SJSA1 (cell line): ENCODE measurements at regions not wholly inside any gene's neighbourhood (a gene's known extent, or its start where the extent isn't known, plus 50 kb on each side); places are given as distances from the start of the nearest gene placed in this dataset.

Experiments
- DNase-seq, 2 experiments: peaks; one replicate each; pipeline ENCODE4 v3.0.0-alpha.2; 2015 to 2020; ENCODE audit warnings: low spot score in 2 of 2, low read depth in 1 of 2
- H3K27ac ChIP-seq: fragments of 250-450 bp; sonication (Bioruptor Pico); 2 replicates; pipeline ENCODE4 v1.5.1; 2020; ENCODE audit warnings: mild to moderate bottlenecking, moderate library complexity
- H3K27me3 ChIP-seq: fragments of 250-450 bp; sonication (Bioruptor Pico); replicated peaks from 2 replicates; pipeline ENCODE4 v1.5.1; 2020; ENCODE audit warnings: mild to moderate bottlenecking, moderate library complexity
- H3K36me3 ChIP-seq: fragments of 250-450 bp; sonication (Bioruptor Pico); 2 replicates; pipeline ENCODE4 v1.5.1; 2020; ENCODE audit warnings: mild to moderate bottlenecking
- H3K4me1 ChIP-seq: fragments of 250-450 bp; sonication (Bioruptor Pico); replicated peaks from 2 replicates; pipeline ENCODE4 v1.6.1; 2021; ENCODE audit warnings: mild to moderate bottlenecking
- H3K4me3 ChIP-seq: fragments of 250-450 bp; sonication (Bioruptor Pico); 2 replicates; pipeline ENCODE4 v1.5.1; 2020; ENCODE audit warnings: mild to moderate bottlenecking
- H3K9me3 ChIP-seq: fragments of 250-450 bp; sonication (Bioruptor Pico); replicated peaks from 2 replicates; pipeline ENCODE4 v1.5.1; 2020; ENCODE audit warnings: mild to moderate bottlenecking

DNA sequence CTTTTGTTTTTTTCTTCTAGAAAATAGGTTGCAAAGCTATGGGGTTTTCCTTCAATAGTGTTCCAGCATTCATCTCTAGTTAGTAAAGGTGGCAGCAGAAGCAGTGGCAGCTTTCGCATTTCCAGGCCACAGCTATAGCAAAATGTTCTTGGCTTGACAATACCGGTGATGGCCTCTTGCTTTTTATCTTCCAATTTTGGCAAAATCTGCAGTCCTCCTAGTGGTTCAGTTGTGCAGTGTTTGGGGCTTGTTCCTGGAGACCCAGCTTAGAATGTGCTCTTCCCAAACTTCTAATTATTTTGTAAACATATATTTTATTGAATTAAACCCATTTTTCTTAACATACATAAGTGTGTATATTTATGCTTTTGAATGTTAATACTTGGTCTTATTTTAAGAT lies 370.6 kb upstream of the MAN1A1 start:
- no peak overlapping the region for H3K27ac ChIP-seq
- H3K36me3 ChIP-seq, result no peaks in the 10 kb centered on the region
- no peak overlapping the region for H3K4me3 ChIP-seq
- no peak for DNase-seq
- no peaks in the 10 kb centered on the region; the same call in 1 of the 2 replicates for H3K9me3 ChIP-seq
- H3K4me1 ChIP-seq, result no peaks in the 10 kb centered on the region
- no peaks in the 10 kb centered on the region for H3K27me3 ChIP-seq

DNA sequence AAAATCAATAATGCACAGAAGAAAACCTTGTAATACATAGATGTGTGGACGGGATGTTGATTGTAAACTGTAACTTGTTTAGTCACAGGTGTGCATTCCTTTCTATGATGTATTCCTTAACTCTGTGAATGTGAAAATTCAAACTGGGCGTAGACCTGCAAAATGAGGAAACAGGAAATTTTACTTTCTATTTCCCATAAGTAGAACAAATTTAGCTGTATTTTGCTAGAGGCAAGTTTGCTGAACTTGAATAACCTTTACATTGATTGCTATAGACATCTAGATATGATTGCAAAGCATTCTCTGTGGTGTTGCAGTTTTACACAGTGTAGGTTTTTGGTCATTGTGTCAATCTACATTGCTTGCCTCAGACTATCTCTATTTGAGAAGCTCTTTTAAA lies 368.4 kb upstream of the MAN1A1 start:
- no peak for DNase-seq
- no peak overlapping the region for H3K4me3 ChIP-seq
- no peaks in the 10 kb centered on the region for H3K4me1 ChIP-seq
- no peak overlapping the region for H3K27ac ChIP-seq
- no peaks in the 10 kb centered on the region for H3K36me3 ChIP-seq
- H3K9me3 ChIP-seq, result no peaks in the 10 kb centered on the region
- no peaks in the 10 kb centered on the region for H3K27me3 ChIP-seq

DNA sequence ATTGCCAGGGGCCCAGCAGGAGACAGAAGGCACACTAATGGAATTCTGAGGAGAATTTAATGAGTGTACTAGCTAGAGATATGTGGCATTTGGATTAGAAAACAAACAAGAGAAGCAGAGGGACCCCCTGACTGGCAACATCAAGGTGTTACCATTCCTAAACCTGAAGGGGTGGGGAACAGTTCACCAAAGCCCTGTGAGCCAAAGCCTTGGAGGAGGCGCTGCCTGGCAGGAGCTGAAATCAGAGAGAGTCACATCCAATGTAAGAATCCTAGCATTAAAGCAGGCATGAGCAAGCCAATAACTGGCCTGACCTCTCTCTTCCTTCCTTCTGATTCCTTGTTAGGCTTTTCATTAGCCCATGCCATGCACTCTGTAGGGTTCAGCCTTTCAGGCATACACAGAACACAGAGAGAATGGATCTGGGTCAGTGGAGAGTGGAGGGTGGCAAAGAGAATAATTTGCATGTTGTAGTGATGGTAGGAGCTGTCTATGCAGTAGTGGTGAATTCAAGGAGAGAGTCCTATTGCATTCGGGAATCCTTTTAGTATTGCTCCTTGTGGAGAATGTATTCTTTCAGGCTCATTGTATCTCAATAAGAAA lies 367.2 kb upstream of the MAN1A1 start:
- Histone ChIP-seq H3K27me3 (no peaks in the 10 kb centered on the region), H3K9me3 (no peaks in the 10 kb centered on the region), H3K4me3 (no peak overlapping the region), H3K4me1 (no peaks in the 10 kb centered on the region), H3K36me3 (no peaks in the 10 kb centered on the region), H3K27ac (no peak overlapping the region)
- no peak for DNase-seq

DNA sequence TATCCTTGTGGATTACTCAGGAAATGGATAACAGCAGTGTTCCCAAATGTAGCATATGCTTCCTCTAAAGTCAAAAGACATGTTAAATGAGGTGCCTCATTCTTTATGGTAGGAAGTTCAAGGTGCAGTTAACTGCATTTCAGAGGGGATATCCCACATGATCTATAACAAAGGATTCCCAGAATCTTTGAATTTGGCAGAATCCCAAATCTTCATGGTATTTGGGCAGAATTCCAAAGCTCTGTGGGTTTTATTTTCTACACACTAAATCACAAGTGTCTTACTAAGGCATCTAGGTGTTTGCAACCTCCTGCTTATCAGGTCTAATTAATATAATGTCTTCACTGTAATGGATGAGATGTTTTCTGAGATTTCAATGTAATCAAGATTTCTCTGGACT lies 364.3 kb upstream of the MAN1A1 start:
- Histone ChIP-seq H3K9me3 (no peaks in the 10 kb centered on the region), H3K4me1 (no peaks in the 10 kb centered on the region), H3K27ac (no peak overlapping the region), H3K4me3 (no peak overlapping the region), H3K36me3 (no peaks in the 10 kb centered on the region), H3K27me3 (no peaks in the 10 kb centered on the region)
- DNase-seq, result no peak

DNA sequence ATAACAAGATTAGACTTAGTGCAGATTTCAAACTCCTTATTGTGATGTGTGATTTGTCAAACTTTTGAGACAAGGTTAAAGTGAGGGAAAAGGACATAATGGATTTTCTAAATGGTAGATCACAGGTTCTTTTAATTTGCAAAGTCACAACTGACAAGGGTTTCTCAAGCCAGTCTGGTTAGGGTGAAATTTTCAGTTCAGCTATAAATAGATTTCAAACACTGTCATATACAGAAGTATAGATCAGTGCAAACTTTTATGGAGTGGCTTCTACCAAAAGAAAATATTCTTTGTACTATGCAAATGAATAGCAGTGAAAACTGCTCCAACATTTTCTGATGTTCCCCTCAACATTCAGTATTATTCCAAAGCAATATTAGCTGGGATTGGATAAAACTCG lies 337.1 kb upstream of the MAN1A1 start:
- Histone ChIP-seq H3K9me3 (no peaks in the 10 kb centered on the region), H3K27ac (no peak overlapping the region), H3K4me3 (no peak overlapping the region), H3K36me3 (no peaks in the 10 kb centered on the region), H3K27me3 (no peaks in the 10 kb centered on the region), H3K4me1 (no peaks in the 10 kb centered on the region)
- DNase-seq, result no peak

DNA sequence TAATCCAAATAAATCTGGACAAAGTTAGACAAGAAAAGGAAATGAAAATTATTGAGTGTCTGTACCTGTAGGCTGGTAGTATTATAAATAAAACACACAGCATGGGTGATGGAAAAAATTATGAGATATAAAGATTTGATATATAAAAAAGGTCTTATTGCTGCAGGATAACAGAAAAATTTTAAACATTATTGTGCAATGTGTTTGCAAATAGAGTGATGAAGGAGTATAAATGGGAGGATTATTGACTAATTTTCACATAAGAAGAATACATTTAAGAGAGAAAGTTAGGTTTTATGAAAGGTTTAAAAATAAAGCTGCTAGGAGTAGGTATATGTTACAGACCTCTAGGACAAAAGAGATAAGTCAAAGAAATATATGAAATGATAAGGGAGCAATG lies 336.7 kb upstream of the MAN1A1 start:
- no peak for DNase-seq
- Histone ChIP-seq H3K36me3 (no peaks in the 10 kb centered on the region), H3K27me3 (no peaks in the 10 kb centered on the region), H3K9me3 (no peaks in the 10 kb centered on the region), H3K27ac (no peak overlapping the region), H3K4me3 (no peak overlapping the region), H3K4me1 (no peaks in the 10 kb centered on the region)

DNA sequence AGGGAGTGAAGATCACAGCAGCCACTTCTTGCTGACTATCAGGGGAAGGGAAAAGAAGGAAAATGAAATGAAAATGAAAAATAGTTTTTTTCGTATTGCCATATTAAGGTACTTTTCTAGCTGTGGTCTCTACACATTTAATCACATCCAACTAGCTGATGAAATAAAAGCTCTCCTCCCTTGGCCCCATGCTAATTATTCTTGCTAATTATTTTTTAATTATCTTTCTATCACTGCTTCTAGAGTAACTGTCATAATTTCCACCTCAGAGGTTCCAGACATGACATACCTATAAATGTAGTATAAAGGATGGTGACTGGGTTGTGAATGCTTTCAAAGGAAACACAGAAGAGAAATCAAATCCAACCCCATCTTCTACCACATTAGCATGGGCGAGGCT lies 334.1 kb upstream of the MAN1A1 start:
- no peak overlapping the region for H3K27ac ChIP-seq
- no peaks in the 10 kb centered on the region for H3K4me1 ChIP-seq
- no peaks in the 10 kb centered on the region for H3K27me3 ChIP-seq
- no peak for DNase-seq
- no peak overlapping the region for H3K4me3 ChIP-seq
- no peaks in the 10 kb centered on the region for H3K9me3 ChIP-seq
- no peaks in the 10 kb centered on the region for H3K36me3 ChIP-seq

DNA sequence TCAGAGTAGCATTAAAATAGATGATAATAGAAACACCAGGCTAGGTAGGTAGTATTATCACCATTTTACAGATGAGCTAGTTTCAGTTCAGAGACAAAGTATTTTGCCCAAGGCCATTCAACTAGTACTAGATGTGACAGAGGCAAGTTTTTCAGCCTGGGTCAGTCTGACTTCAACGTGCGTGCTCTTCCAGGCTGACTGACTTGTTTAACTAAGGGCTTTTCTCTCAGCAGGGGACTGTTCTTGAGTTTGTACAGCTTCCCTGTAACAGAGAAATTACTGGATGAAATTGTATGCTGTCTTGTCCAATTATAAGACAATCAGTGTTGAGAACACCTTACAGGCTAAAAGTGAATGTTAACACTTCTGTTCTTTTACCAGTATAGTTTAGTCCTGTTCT lies 333.5 kb upstream of the MAN1A1 start:
- no peak for DNase-seq
- H3K9me3 ChIP-seq, result no peaks in the 10 kb centered on the region
- no peaks in the 10 kb centered on the region for H3K36me3 ChIP-seq
- no peaks in the 10 kb centered on the region for H3K27me3 ChIP-seq
- no peak overlapping the region for H3K4me3 ChIP-seq
- no peaks in the 10 kb centered on the region for H3K4me1 ChIP-seq
- H3K27ac ChIP-seq, result no peak overlapping the region

DNA sequence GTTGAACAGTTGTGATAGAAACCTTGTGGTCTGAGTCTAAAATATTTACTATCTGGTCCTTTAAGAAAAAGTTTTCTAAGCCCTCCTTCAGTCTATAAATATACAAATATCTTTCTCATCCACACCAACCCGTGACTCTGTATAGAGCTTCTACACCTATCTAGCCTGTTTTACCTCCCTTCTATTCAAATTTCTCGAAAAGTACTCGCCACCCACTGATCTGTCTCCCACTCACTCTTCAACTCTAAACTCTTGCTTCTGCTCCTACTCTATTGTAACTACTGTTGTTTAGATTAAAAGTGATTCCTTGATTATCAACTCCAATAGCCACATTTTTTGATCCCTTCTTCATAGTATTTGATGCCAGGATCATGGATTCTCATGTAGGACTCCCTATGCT lies 329.4 kb upstream of the MAN1A1 start:
- H3K4me1 ChIP-seq, result no peaks in the 10 kb centered on the region
- H3K9me3 ChIP-seq, result no peaks in the 10 kb centered on the region
- no peak for DNase-seq
- no peaks in the 10 kb centered on the region for H3K36me3 ChIP-seq
- no peak overlapping the region for H3K4me3 ChIP-seq
- no peaks in the 10 kb centered on the region for H3K27me3 ChIP-seq
- H3K27ac ChIP-seq, result no peak overlapping the region

DNA sequence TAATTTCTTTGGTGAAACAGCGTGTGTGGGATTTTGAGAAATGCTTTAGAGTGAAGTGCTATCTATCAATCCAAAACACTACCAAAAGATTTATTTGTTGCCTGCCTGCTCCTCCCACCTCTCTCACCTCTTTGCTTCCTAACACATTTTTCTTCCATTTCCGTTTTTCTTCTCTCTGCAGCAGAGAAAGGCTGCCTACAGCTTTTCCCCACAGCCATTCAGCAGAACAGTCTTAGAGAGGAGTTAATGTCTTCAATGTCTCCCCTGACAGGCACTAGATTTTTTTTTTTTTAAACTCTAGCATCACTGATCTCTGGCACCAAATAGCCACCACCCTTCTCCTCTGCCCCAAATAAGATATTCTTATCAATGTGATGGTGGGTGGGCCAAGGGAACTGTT lies 327.8 kb upstream of the MAN1A1 start:
- no peak overlapping the region for H3K4me3 ChIP-seq

DNA sequence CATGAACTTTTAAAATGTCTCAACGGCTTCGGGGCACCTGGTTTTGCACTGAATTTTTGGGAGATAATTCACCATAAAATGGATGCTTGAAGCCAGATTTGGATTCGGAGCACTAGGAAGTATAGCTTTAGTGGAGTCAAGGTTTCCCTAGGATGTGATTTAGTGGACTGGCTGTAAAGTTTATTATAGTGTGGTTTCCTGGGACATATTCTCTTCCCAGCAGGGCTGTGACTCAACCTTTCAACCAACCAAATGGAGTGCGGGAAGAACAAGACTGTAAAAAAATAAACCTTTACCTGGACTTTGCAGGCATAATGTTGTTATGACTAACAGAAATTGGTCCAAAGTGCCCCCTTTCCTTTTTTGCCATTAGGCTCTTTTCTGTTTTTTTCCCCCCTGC lies 327.4 kb upstream of the MAN1A1 start:
- H3K4me1 ChIP-seq, result no peaks in the 10 kb centered on the region
- DNase-seq, result no peak
- no peak overlapping the region for H3K4me3 ChIP-seq
- no peak overlapping the region for H3K27ac ChIP-seq
- no peaks in the 10 kb centered on the region for H3K9me3 ChIP-seq
- no peaks in the 10 kb centered on the region for H3K27me3 ChIP-seq
- no peaks in the 10 kb centered on the region for H3K36me3 ChIP-seq

More for the DNA sequence above, 327.8 kb upstream of the MAN1A1 start:
- H3K27me3 ChIP-seq, result no peaks in the 10 kb centered on the region
- no peaks in the 10 kb centered on the region for H3K36me3 ChIP-seq
- no peaks in the 10 kb centered on the region for H3K9me3 ChIP-seq
- no peaks in the 10 kb centered on the region for H3K4me1 ChIP-seq
- no peak for DNase-seq
- no peak overlapping the region for H3K27ac ChIP-seq

DNA sequence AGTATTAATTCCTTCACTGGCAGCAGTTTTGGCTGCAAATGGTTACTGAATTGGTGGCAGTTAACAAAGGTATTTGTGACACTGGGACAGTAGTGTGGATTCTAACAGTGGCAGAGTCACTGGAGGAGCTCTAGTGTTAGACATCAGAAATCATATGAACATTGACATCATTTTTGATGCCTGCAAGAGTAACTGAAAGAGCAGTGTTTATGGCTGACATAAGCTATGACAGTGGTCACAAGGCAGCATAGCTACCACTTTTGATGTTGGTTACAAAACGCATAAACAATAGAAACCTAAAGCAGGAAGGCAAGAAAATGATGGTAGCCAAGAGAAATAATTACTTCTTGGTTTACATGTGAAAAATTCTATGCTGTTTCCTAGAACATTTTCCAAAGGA lies 326.7 kb upstream of the MAN1A1 start:
- Histone ChIP-seq H3K4me3 (no peak overlapping the region), H3K36me3 (no peaks in the 10 kb centered on the region), H3K27ac (no peak overlapping the region), H3K9me3 (no peaks in the 10 kb centered on the region), H3K4me1 (no peaks in the 10 kb centered on the region), H3K27me3 (no peaks in the 10 kb centered on the region)
- no peak for DNase-seq

DNA sequence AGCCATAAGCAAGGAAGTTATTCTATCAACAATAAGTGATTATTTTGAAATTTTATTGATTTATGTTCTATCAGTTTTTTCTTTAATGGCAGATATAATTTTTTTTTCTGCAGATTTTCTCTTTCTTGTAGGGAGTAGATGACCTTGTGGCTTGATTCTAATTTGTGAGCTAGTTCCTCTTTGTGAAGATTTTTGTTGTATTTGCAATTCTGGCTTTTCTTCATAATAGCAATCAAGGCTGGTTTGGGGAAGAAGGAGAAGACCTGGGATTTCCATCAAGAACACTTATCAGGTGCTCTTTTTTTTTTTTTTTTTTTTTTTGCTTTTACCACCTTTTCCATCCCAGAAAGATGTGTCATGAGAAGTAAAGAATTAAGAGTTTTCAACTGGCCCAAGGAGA lies 324.2 kb upstream of the MAN1A1 start:
- Histone ChIP-seq H3K36me3 (no peaks in the 10 kb centered on the region), H3K9me3 (no peaks in the 10 kb centered on the region), H3K27me3 (no peaks in the 10 kb centered on the region), H3K4me3 (no peak overlapping the region), H3K27ac (no peak overlapping the region), H3K4me1 (no peaks in the 10 kb centered on the region)
- no peak for DNase-seq

DNA sequence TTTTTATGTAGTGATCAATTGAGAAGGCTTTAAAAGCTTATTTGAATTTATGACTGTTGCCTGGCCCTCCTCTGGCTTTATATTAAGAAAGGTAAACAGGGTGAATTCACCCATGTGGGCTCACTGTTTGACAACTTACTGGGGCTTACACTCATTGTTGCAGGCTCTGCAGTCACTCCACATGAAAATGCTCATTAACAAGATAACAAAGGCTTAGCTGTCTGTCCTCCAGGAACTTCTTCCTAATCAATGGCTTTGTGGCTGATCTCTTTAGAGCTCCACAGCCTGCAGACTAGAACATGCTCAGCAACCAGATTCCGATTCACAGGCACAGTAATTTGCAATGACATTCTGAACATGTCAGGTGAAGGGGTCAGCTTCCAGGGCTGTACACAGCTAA lies 323.2 kb upstream of the MAN1A1 start:
- Histone ChIP-seq H3K27ac (no peak overlapping the region), H3K4me3 (no peak overlapping the region), H3K27me3 (no peaks in the 10 kb centered on the region), H3K9me3 (no peaks in the 10 kb centered on the region), H3K36me3 (no peaks in the 10 kb centered on the region), H3K4me1 (no peaks in the 10 kb centered on the region)
- DNase-seq, result no peak

DNA sequence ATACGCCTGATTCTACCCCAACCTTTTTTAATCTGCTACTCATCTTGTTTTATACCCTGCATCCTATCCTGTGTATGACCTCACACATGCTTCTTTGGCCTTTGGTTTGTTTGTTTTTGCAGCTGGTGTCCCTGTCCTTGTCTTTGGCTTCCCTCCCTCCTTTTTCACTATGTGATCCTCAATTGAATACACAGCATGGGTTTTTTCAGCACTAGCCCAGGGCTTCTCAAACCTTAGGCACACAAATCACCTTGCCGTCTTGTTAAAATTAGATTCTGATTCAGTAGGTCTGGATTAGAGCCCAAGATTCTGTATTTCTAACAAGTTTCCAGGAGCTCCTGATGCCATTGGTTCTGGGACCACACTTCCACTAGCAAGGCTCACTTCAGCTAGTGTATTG lies 321.5 kb upstream of the MAN1A1 start:
- H3K4me3 ChIP-seq, result no peak overlapping the region
- H3K27ac ChIP-seq, result no peak overlapping the region
- no peaks in the 10 kb centered on the region for H3K4me1 ChIP-seq
- H3K9me3 ChIP-seq, result no peaks in the 10 kb centered on the region
- no peak for DNase-seq
- no peaks in the 10 kb centered on the region for H3K36me3 ChIP-seq
- no peaks in the 10 kb centered on the region for H3K27me3 ChIP-seq
